ENCODE measurements at regions not wholly inside any gene's neighbourhood (a gene's known extent, or its start where the extent isn't known, plus 50 kb on each side); places are given as distances from the start of the nearest gene placed in this dataset.

DNA sequence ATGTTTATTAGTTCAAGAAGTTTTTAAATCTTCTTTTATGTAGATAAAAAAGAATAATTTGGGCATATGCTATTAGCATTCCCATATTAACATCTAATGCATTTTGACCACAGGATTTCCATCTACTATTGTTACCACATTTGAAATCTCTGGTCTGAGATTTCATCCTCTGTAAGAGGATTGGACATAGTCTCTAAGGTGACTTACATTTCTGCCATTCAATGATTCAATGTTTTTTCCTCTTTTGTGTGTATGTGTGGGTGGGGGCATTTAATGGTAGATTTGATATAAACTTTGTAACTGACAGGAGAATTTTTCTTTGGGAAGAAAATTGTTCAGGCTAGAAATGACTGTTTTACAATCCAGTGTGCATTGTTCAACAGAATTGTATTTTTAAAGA is 307.3 kb upstream of the RBMS3 start:
- Histone ChIP-seq H3K36me3 (ENCODE audit: control insufficient read depth, insufficient read depth, low read length) (no peaks in the 10 kb centered on the region), H3K4me3 (ENCODE audit: low read depth, low read length) (no peak overlapping the region), H3K27me3 (ENCODE audit: control insufficient read depth, insufficient read depth, low read length) (no peaks in the 10 kb centered on the region)
- TF ChIP-seq, protein P1, sequence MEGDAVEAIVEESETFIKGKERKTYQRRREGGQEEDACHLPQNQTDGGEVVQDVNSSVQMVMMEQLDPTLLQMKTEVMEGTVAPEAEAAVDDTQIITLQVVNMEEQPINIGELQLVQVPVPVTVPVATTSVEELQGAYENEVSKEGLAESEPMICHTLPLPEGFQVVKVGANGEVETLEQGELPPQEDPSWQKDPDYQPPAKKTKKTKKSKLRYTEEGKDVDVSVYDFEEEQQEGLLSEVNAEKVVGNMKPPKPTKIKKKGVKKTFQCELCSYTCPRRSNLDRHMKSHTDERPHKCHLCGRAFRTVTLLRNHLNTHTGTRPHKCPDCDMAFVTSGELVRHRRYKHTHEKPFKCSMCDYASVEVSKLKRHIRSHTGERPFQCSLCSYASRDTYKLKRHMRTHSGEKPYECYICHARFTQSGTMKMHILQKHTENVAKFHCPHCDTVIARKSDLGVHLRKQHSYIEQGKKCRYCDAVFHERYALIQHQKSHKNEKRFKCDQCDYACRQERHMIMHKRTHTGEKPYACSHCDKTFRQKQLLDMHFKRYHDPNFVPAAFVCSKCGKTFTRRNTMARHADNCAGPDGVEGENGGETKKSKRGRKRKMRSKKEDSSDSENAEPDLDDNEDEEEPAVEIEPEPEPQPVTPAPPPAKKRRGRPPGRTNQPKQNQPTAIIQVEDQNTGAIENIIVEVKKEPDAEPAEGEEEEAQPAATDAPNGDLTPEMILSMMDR (IDR thresholded peaks at IDR 0.05; ENCODE audit: insufficient read depth, low read depth, low read length): no peak
- CTCF ChIA-PET: interaction anchor here (0.6 kb wide), 1 partner anchor 1720 kb away, joined by 3 read pairs; no protein-coding TSS in a partner anchor
- DNase-seq (ENCODE audit: low read depth): no peak
- POLR2A ChIA-PET: no interaction called here

DNA sequence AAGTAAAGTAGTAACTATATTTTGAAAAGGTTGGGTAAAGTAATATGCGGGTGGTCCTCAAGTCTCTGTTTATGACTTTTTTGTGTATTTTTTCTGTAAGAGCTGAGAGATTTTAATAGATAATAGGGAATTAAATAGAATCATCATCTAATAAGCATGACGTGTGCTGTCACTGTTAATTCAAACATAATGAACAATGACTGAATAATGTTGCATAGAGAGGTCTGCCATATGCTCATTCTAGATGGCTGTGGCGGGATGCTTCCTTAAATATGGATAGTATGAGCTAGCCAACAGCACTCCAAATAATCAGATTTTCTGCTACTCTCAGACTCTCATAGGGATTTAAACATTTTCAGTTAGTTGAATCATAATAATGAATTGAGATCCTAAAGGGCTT is 302.8 kb upstream of the RBMS3 start:
- TF ChIP-seq, protein P1 (IDR thresholded peaks at IDR 0.05; ENCODE audit: insufficient read depth, low read depth, low read length): no peak
- Histone ChIP-seq H3K4me3 (ENCODE audit: low read depth, low read length) (no peak overlapping the region), H3K27me3 (ENCODE audit: control insufficient read depth, insufficient read depth, low read length) (no peaks in the 10 kb centered on the region), H3K36me3 (ENCODE audit: control insufficient read depth, insufficient read depth, low read length) (no peaks in the 10 kb centered on the region)
- CTCF ChIA-PET: no interaction called here
- POLR2A ChIA-PET: no interaction called here
- no peak for DNase-seq (ENCODE audit: low read depth)

DNA sequence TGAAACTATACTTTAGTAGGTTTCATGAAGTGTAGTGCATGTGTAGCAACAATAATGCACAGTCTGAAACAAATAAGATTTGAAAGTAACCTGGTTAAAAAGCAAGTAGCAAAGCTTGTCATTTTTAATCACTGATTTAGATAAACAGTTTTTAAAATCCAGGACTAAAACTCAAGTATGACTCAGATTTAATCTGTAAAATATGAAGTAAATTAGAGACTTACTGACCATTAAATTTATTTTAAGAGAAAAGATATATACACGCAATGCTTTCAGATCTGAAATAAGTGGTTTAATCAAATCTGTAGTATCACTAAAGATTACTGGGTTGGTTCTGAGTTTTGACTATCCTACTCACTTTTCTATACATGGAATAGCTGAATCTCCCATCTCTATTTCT is 300.7 kb upstream of the RBMS3 start:
- ChIA-PET CTCF (interaction anchor here (1.0 kb wide), 1 partner anchor 9 kb away, joined by 3 read pairs; no protein-coding TSS in a partner anchor), POLR2A (no interaction called here)
- TF ChIP-seq, protein P1 (IDR thresholded peaks at IDR 0.05; ENCODE audit: insufficient read depth, low read depth, low read length): no peak
- H3K4me3 ChIP-seq (ENCODE audit: low read depth, low read length): no peak overlapping the region
- no peaks in the 10 kb centered on the region for H3K36me3 ChIP-seq (ENCODE audit: control insufficient read depth, insufficient read depth, low read length)
- H3K27me3 ChIP-seq (ENCODE audit: control insufficient read depth, insufficient read depth, low read length): no peaks in the 10 kb centered on the region
- no peak for DNase-seq (ENCODE audit: low read depth)

DNA sequence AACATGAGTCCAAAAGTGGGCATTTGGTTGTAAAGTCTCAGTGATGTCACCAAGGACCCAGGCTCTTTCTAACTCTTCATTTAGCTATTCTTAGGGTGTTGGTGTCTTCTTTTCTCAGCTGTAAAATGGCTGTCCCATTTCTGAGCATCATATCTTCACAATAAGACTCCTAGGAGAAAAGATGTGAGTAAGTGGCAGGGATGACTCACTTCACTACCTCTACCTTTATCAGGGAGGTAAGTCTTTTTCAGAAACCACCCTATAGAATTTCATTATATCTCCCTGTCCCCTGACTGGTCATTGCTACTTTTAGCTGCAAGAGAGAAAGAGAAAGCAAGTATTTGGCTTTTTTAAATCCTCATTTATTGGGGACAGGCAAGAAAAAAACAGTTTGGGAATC is 300.2 kb upstream of the RBMS3 start:
- TF ChIP-seq, protein P1 (IDR thresholded peaks at IDR 0.05; ENCODE audit: insufficient read depth, low read depth, low read length): no peak
- no peak for DNase-seq (ENCODE audit: low read depth)
- Histone ChIP-seq H3K36me3 (ENCODE audit: control insufficient read depth, insufficient read depth, low read length) (no peaks in the 10 kb centered on the region), H3K27me3 (ENCODE audit: control insufficient read depth, insufficient read depth, low read length) (no peaks in the 10 kb centered on the region), H3K4me3 (ENCODE audit: low read depth, low read length) (no peak overlapping the region)
- ChIA-PET POLR2A (no interaction called here), CTCF (interaction anchor here (1.0 kb wide), 1 partner anchor 9 kb away, joined by 3 read pairs; no protein-coding TSS in a partner anchor)

DNA sequence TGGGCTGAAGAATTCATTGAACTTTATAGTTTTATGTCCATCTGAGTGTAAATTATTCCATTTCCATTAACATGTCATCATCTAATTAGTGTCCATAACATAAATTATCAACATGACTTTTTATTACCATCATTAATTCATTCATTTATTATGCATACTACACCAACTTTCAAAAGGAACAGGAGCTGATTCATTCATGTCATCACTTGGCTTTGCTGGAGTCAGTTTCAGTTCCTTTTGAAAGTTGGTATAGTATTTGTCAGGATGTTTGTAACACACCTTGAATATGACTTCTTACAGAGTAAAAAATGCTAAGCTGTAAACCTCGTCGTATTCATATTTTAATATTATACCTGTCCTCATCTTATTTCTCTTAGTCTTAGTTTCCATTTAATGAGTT is 298.0 kb upstream of the RBMS3 start:
- ChIA-PET POLR2A (no interaction called here), CTCF (interaction anchor here (0.7 kb wide), 1 partner anchor 12 kb away, joined by 3 read pairs; no protein-coding TSS in a partner anchor)
- TF ChIP-seq, protein P1 (IDR thresholded peaks at IDR 0.05; ENCODE audit: insufficient read depth, low read depth, low read length): no peak
- H3K4me3 ChIP-seq (ENCODE audit: low read depth, low read length): no peak overlapping the region
- no peaks in the 10 kb centered on the region for H3K36me3 ChIP-seq (ENCODE audit: control insufficient read depth, insufficient read depth, low read length)
- H3K27me3 ChIP-seq (ENCODE audit: control insufficient read depth, insufficient read depth, low read length): no peaks in the 10 kb centered on the region
- DNase-seq (ENCODE audit: low read depth): no peak

Measured in BJ (cell line).